Fibroblast of lung (primary cell): ENCODE measurements at regions not wholly inside any gene's neighbourhood (a gene's known extent, or its start where the extent isn't known, plus 50 kb on each side); places are given as distances from the start of the nearest gene placed in this dataset.

Experiments
- EZH2 ChIP-seq: IDR thresholded peaks from 2 replicates; pipeline ENCODE4 v1.5.1; 2012; ENCODE audit warnings: low read length, control low read depth, mild to moderate bottlenecking; ENCODE audit errors: missing control alignments
- TF ChIP-seq, protein P1 (sequence below), 2 donors: IDR thresholded peaks in 1 of 2; conservative IDR thresholded peaks in 1 of 2; 1 replicate in 1 of 2; 2 replicates in 1 of 2; pipeline ENCODE4 v1.5.1; 2011 to 2012; ENCODE audit warnings: low read length in 2 of 2, control low read depth in 1 of 2, inconsistent platforms in 1 of 2, low read depth in 1 of 2, mild to moderate bottlenecking in 1 of 2

DNA sequence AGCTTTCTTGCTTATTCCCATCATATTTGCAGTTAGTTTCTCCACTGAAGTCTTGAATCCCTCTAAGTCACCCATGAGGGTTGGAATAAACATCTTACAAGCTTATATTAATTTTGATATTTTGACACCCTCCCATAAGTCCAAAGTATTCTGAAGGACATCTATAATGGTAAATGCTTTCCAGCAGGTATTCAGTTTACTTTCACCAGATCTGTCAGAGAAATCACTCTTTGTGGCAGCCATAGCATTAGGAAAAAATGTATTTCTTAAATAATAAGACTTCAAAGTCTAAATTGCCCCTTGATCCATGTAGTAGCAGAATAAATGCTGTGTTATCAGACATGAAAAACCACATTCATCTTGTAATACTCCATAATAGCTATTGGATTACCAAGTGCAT lies 1371.7 kb upstream of the PABPC4L start:
- no peak for TF ChIP-seq EZH2
- TF ChIP-seq, protein P1, sequence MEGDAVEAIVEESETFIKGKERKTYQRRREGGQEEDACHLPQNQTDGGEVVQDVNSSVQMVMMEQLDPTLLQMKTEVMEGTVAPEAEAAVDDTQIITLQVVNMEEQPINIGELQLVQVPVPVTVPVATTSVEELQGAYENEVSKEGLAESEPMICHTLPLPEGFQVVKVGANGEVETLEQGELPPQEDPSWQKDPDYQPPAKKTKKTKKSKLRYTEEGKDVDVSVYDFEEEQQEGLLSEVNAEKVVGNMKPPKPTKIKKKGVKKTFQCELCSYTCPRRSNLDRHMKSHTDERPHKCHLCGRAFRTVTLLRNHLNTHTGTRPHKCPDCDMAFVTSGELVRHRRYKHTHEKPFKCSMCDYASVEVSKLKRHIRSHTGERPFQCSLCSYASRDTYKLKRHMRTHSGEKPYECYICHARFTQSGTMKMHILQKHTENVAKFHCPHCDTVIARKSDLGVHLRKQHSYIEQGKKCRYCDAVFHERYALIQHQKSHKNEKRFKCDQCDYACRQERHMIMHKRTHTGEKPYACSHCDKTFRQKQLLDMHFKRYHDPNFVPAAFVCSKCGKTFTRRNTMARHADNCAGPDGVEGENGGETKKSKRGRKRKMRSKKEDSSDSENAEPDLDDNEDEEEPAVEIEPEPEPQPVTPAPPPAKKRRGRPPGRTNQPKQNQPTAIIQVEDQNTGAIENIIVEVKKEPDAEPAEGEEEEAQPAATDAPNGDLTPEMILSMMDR (conservative IDR thresholded peaks at IDR 0.05 in 1 of 2, IDR thresholded peaks at IDR 0.05 in 1 of 2; ENCODE audit: low read depth in 1 of 2, low read length in 2 of 2): no peak
